GM10248 (cell line): ENCODE measurements at regions not wholly inside any gene's neighbourhood (a gene's known extent, or its start where the extent isn't known, plus 50 kb on each side); places are given as distances from the start of the nearest gene placed in this dataset.

ENCODE experiments used
- CTCF ChIA-PET: fragments of 300-600 bp; sonication (Branson Sonifier 250); formaldehyde crosslinking; extraction: SDS; loops from one replicate; lab custom pipeline; 2021; ENCODE audit warnings: antibody characterized with exemption; lab: Yijun Ruan, JAX
- POLR2A ChIA-PET: fragments of 350-650 bp; sonication (Branson Sonifier 250); formaldehyde crosslinking; extraction: SDS; loops from one replicate; lab custom pipeline; 2020; ENCODE audit warnings: antibody characterized with exemption; lab: Yijun Ruan, JAX
- DNase-seq: peaks from one replicate; pipeline ENCODE4 v3.0.0; 2012; ENCODE audit errors: extremely low spot score
- TF ChIP-seq, protein P1 (sequence below): IDR thresholded peaks from 2 replicates; pipeline ENCODE4 v1.5.1; 2012; ENCODE audit warnings: mild to moderate bottlenecking, low read depth; ENCODE audit errors: extremely low read depth, missing control alignments, control extremely low read depth

DNA sequence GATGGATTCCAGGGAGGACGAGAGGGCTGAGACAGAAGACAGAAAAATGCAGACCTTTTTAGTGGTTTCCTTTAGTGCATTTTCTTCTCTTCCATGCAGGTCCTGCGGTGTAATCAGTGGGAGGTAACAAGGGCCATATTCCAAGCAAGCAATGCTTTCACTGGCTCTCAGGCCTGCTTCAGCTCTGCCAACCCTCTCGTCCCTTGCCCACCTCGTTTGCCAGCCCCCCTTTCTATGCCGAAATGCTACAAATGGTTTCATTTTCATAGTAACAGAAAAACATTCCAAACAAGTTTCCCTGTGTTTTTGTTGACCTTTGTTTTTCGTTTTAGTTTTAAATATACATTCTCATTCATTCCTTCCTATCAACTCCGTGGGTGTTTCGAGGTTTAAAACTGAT lies 443.1 kb downstream of the TTLL7 start:
- TF ChIP-seq, protein P1, sequence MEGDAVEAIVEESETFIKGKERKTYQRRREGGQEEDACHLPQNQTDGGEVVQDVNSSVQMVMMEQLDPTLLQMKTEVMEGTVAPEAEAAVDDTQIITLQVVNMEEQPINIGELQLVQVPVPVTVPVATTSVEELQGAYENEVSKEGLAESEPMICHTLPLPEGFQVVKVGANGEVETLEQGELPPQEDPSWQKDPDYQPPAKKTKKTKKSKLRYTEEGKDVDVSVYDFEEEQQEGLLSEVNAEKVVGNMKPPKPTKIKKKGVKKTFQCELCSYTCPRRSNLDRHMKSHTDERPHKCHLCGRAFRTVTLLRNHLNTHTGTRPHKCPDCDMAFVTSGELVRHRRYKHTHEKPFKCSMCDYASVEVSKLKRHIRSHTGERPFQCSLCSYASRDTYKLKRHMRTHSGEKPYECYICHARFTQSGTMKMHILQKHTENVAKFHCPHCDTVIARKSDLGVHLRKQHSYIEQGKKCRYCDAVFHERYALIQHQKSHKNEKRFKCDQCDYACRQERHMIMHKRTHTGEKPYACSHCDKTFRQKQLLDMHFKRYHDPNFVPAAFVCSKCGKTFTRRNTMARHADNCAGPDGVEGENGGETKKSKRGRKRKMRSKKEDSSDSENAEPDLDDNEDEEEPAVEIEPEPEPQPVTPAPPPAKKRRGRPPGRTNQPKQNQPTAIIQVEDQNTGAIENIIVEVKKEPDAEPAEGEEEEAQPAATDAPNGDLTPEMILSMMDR, result no peak
- ChIA-PET POLR2A (no interaction called here), CTCF (no interaction called here)
- no peak for DNase-seq

DNA sequence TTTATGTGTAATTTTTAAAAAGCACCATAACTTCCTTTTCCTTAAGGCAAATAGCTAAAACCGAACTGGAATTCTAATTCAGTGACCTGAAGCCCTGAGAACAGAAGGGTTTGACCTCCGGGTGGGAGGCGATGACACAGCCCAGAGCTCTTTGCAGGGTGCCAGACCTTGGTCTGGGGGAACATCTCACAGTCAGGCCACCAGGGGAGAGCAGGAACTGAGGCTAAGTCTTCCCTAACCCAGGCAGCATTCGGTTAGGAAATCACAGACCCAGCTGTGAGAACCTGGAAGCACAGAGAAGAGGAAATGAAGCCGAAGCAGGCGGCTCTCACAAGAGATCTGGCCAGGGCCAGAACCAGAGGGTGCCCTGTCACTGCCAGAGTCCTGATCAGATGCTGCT lies 444.8 kb downstream of the TTLL7 start:
- ChIA-PET POLR2A (no interaction called here), CTCF (interaction anchor here (0.9 kb wide), 1 partner anchor 14 kb away, joined by 3 read pairs; no protein-coding TSS in a partner anchor)
- TF ChIP-seq, protein P1, result no peak
- DNase-seq, result no peak

DNA sequence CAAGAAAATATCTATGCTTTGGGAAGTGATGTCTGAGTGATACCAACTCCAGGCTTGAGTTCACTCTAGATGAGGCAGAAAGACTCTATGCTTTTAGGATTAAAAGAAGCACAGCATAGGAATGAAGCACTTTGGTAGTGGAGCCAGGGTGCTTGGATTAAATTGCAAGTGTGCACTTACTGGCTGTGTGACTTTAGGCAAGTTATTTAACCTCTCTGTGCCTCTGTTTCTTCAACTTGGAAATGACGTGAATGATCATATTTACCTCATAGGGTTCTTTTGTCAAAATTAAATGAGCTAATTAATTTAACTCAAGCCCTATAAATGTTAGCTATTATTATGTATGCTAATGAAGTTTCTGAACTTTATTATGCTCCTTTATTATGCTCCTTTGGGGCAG lies 446.1 kb downstream of the TTLL7 start:
- DNase-seq, result no peak
- ChIA-PET CTCF (interaction anchor here (0.9 to 1.3 kb wide), 2 partner anchors 9 to 17 kb away, joined by 3 read pairs; no protein-coding TSS in a partner anchor), POLR2A (no interaction called here)
- TF ChIP-seq, protein P1, result no peak

DNA sequence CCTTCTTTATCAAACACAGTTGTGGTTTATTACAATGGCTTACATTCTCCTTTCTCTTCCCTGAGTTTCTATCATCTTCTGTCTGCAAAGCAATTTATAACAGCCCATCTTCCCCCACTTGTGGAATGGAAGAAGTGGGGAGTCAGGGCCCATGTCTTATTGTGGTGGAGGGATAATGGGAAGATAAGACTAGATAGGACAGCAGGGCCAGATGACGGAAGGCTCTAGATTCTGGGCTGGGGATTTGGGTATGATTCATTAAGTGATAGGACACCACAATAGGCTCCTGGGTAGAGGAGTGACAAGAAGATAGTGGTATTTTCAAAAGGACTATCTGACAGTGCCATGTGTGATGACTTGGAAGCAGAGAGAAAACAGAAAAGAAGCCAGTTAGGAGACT lies 450.6 kb downstream of the TTLL7 start:
- CTCF ChIA-PET, result no interaction called here
- TF ChIP-seq, protein P1, result no peak
- no peak for DNase-seq
- POLR2A ChIA-PET, result no interaction called here

DNA sequence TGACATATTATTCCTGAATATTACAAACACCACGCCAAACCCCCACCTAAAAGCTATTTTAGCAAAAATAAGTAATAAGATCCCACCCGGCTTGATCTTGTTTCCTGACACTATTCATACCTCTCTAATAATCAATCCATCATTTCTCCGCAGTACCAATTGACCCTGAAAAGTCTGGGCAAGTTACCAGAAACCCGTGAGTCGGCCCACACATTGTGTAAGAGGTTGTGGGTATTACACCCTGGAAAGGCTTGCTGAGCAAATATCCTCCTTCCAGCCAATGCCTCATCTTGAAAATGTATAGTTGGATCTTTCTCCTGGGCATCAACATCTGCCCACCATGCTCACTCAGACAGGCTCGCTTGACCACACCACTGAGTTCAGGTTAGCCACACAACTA lies 451.0 kb downstream of the TTLL7 start:
- ChIA-PET CTCF (no interaction called here), POLR2A (no interaction called here)
- TF ChIP-seq, protein P1, result no peak
- no peak for DNase-seq

DNA sequence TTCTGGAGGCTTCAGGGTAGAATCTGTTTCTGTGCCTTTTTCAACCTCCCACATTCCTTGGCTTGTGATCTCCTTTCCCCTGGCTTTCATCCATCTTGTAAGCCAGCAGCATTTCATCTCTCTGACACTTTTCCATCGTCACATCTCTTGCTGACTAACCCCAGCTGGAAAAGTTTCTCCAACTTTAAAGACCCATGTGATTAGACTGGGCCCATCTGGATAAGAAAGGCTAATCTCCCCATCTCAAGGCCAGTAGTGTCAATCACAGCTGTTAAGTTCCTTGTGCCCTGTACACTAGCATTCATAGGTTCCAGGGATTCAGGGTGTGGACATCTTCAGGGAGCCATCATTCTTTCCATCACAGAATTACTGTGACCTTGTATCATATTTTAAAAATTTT lies 452.1 kb downstream of the TTLL7 start:
- TF ChIP-seq, protein P1, result no peak
- CTCF ChIA-PET, result no interaction called here

DNA sequence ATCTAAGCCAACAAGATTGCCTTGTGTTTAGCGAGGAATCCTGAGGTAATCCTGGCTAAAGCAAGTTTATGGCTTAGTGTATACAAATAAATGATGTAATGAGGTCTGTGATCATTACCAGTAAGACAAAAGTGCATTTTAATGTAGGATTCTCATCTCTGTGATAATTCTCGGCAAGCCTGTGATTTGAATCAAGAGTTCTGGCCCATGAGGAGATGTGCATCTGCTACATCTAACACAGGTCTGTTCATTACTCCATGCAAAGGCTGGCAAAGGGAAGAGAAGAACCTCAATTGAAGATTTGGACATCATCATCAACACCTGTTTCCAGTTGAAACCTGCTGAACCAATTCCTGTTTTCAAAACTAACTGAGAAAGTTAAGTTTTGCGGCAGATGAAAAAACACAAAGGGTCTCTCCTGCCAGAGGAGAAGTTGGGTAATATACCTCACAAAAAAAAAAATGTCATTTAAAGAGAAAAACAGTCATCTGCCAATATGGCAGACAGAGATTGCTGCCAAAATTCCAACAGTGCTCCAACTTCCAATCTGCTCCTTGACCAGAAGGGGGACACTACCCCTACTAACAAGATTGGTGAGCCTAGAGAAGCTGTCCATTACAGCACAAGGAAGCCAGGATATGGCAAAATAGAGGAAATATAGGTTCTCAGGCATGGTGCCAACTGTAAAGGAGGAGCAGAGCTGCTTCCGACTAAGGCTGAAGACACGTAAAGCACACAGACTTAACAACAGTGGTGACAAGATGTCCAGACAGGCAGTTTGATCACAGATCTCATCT lies 453.7 kb downstream of the TTLL7 start:
- no peak for DNase-seq
- CTCF ChIA-PET, result no interaction called here
- POLR2A ChIA-PET, result no interaction called here
- TF ChIP-seq, protein P1, result no peak

More for the DNA sequence above, 452.1 kb downstream of the TTLL7 start:
- DNase-seq, result no peak
- POLR2A ChIA-PET, result no interaction called here
